CD14-positive monocyte (primary cell): ENCODE measurements at regions not wholly inside any gene's neighbourhood (a gene's known extent, or its start where the extent isn't known, plus 50 kb on each side); places are given as distances from the start of the nearest gene placed in this dataset.

Source experiments
- DNase-seq, 3 donors: peaks; one replicate each; pipeline ENCODE4 v3.0.0-alpha.2; 2011 to 2022
- H2AFZ ChIP-seq: 2 replicates; pipeline ENCODE4 v1.6.0; 2012; ENCODE audit warnings: mild to moderate bottlenecking, low read depth, low read length, inconsistent platforms; ENCODE audit not compliant: insufficient read depth, poor library complexity, severe bottlenecking
- H3K27ac ChIP-seq, 2 donors: 1 replicate in 1 of 2; 2 replicates in 1 of 2; pipeline ENCODE4 v1.5.1; 2012 to 2013; ENCODE audit warnings: low read length in 2 of 2, control low read depth in 1 of 2, inconsistent platforms in 1 of 2, low read depth in 1 of 2, mild to moderate bottlenecking in 1 of 2
- H3K27me3 ChIP-seq, 2 donors: one replicate each; pipeline versions ENCODE4 v1.6.0 to v1.6.1; 2011 to 2013; ENCODE audit warnings: low read length in 2 of 2; ENCODE audit not compliant: control insufficient read depth in 2 of 2, insufficient read depth in 2 of 2
- H3K36me3 ChIP-seq, 2 donors: replicated peaks in 1 of 2; 1 replicate in 1 of 2; 2 replicates in 1 of 2; pipeline versions ENCODE4 v1.5.1 to v1.6.1; 2012 to 2013; ENCODE audit warnings: low read length in 2 of 2, control low read depth in 1 of 2, inconsistent platforms in 1 of 2, mild to moderate bottlenecking in 1 of 2; ENCODE audit not compliant: insufficient read depth in 2 of 2, control insufficient read depth in 1 of 2
- H3K4me1 ChIP-seq, 2 donors: 1 replicate in 1 of 2; 2 replicates in 1 of 2; pipeline versions ENCODE4 v1.5.1 to v1.6.1; 2012 to 2013; ENCODE audit warnings: low read length in 2 of 2, control low read depth in 1 of 2, inconsistent platforms in 1 of 2, mild to moderate bottlenecking in 1 of 2, moderate library complexity in 1 of 2; ENCODE audit not compliant: insufficient read depth in 2 of 2, control insufficient read depth in 1 of 2
- H3K4me2 ChIP-seq: replicated peaks from 2 replicates; pipeline ENCODE3; 2012; ENCODE audit warnings: low read length, moderate library complexity, mild to moderate bottlenecking; ENCODE audit not compliant: poor library complexity, severe bottlenecking; ENCODE audit errors: extremely low read depth
- H3K4me3 ChIP-seq, 3 experiments: fragments of 200-600 bp in 1 of 3; sonication (generic) in 1 of 3; replicated peaks in 1 of 3; 1 replicate in 2 of 3; 2 replicates in 1 of 3; pipeline ENCODE4 v1.5.1; 2011 to 2013; ENCODE audit warnings: low read length in 3 of 3, mild to moderate bottlenecking in 3 of 3, control low read depth in 2 of 3, low read depth in 2 of 3, inconsistent platforms in 1 of 3, moderate library complexity in 1 of 3
- H3K79me2 ChIP-seq: 2 replicates; pipeline ENCODE4 v1.6.0; 2012; ENCODE audit warnings: mild to moderate bottlenecking, control low read depth, inconsistent platforms, low read length, moderate library complexity; ENCODE audit not compliant: insufficient read depth
- H3K9ac ChIP-seq: 2 replicates; pipeline ENCODE4 v1.6.0; 2017; ENCODE audit warnings: low read length, mild to moderate bottlenecking; ENCODE audit not compliant: insufficient read depth, poor library complexity, severe bottlenecking
- H3K9me3 ChIP-seq, 2 donors: replicated peaks in 1 of 2; 1 replicate in 1 of 2; 2 replicates in 1 of 2; pipeline versions ENCODE4 v1.5.1 to v1.6.1; 2012 to 2013; ENCODE audit warnings: low read length in 2 of 2, control low read depth in 1 of 2; ENCODE audit not compliant: control insufficient read depth in 1 of 2, insufficient read depth in 1 of 2
- H4K20me1 ChIP-seq: 2 replicates; pipeline ENCODE4 v1.6.0; 2012; ENCODE audit warnings: mild to moderate bottlenecking, low read length, control low read depth, moderate library complexity; ENCODE audit not compliant: insufficient read depth
- H3K27ac Mint-ChIP-seq, 7 donors: one replicate each; pipeline ENCODE4 v1.8.0; 2020; ENCODE audit warnings: mild to moderate bottlenecking in 7 of 7, mixed read lengths in 7 of 7, moderate library complexity in 6 of 7, inconsistent platforms in 2 of 7
- H3K27me3 Mint-ChIP-seq, 3 donors: one replicate each; pipeline ENCODE4 v1.8.0; 2021 to 2022; ENCODE audit warnings: low read depth in 3 of 3, mild to moderate bottlenecking in 3 of 3, mixed read lengths in 3 of 3, moderate library complexity in 3 of 3, inconsistent platforms in 1 of 3
- H3K36me3 Mint-ChIP-seq, 2 donors: one replicate each; pipeline ENCODE4 v1.8.0; 2020; ENCODE audit warnings: mixed read lengths in 2 of 2, inconsistent platforms in 1 of 2, mild to moderate bottlenecking in 1 of 2
- H3K4me1 Mint-ChIP-seq: one replicate; pipeline ENCODE4 v1.8.0; 2020; ENCODE audit warnings: mild to moderate bottlenecking, mixed read lengths
- H3K4me3 Mint-ChIP-seq, 2 donors: one replicate each; pipeline ENCODE4 v1.8.0; 2020; ENCODE audit warnings: mild to moderate bottlenecking in 2 of 2, mixed read lengths in 2 of 2, moderate library complexity in 1 of 2
- H3K9me3 Mint-ChIP-seq, 7 donors: one replicate each; pipeline ENCODE4 v1.8.0; 2020 to 2022; ENCODE audit warnings: mixed read lengths in 7 of 7, mild to moderate bottlenecking in 6 of 7, moderate library complexity in 6 of 7, inconsistent platforms in 2 of 7
- WGBS: methylation state at CpG from one replicate; pipeline ENCODE4 v1.1.5; 2013; ENCODE audit warnings: missing lambda C conversion rate; ENCODE audit not compliant: insufficient coverage; 5-methylcytosine and 5-hydroxymethylcytosine counted together
- intact Hi-C, 2 donors: fragments of 100-400 bp; cut with micrococcal nuclease; formaldehyde crosslinking; loops; one replicate each; pipeline versions ENCODE4 v1.15.0 to v1.15.1; 2023
- TF ChIP-seq, protein P1 (sequence below): fragments of 200-600 bp; IDR thresholded peaks from one replicate; pipeline ENCODE4 v1.8.0; 2022; ENCODE audit warnings: antibody characterized with exemption, mild to moderate bottlenecking

GRCh38 chr4:160826339-160826679 is 1337.5 kb downstream of the FSTL5 start:
- Histone ChIP-seq H2AFZ (no peak overlapping the region), H3K4me3 (no peak overlapping the region), H3K9me3 (no peaks in the 10 kb centered on the region), H3K4me1 (no peaks in the 10 kb centered on the region), H3K36me3 (no peaks in the 10 kb centered on the region), H3K9ac (no peak overlapping the region), H3K4me2 (no peak overlapping the region), H3K79me2 (no peaks in the 10 kb centered on the region), H3K27ac (no peak overlapping the region), H3K27me3 (no peaks in the 10 kb centered on the region), H4K20me1 (no peaks in the 10 kb centered on the region)
- Mint-ChIP-seq H3K36me3 (no peaks in the 10 kb centered on the region), H3K4me3 (no peak overlapping the region), H3K9me3 (peaks cover 0 to 6% (median 1%) of the 10 kb centered on the region in 7 donors), H3K27ac (no peak overlapping the region), H3K27me3 (no peaks in the 10 kb centered on the region), H3K4me1 (no peaks in the 10 kb centered on the region)
- intact Hi-C loops = no loop called here
- TF ChIP-seq, protein P1, sequence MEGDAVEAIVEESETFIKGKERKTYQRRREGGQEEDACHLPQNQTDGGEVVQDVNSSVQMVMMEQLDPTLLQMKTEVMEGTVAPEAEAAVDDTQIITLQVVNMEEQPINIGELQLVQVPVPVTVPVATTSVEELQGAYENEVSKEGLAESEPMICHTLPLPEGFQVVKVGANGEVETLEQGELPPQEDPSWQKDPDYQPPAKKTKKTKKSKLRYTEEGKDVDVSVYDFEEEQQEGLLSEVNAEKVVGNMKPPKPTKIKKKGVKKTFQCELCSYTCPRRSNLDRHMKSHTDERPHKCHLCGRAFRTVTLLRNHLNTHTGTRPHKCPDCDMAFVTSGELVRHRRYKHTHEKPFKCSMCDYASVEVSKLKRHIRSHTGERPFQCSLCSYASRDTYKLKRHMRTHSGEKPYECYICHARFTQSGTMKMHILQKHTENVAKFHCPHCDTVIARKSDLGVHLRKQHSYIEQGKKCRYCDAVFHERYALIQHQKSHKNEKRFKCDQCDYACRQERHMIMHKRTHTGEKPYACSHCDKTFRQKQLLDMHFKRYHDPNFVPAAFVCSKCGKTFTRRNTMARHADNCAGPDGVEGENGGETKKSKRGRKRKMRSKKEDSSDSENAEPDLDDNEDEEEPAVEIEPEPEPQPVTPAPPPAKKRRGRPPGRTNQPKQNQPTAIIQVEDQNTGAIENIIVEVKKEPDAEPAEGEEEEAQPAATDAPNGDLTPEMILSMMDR = no peak
- no peak for DNase-seq
- WGBS = 89% methylated on average over 7 of the region's 10 CpGs

DNA sequence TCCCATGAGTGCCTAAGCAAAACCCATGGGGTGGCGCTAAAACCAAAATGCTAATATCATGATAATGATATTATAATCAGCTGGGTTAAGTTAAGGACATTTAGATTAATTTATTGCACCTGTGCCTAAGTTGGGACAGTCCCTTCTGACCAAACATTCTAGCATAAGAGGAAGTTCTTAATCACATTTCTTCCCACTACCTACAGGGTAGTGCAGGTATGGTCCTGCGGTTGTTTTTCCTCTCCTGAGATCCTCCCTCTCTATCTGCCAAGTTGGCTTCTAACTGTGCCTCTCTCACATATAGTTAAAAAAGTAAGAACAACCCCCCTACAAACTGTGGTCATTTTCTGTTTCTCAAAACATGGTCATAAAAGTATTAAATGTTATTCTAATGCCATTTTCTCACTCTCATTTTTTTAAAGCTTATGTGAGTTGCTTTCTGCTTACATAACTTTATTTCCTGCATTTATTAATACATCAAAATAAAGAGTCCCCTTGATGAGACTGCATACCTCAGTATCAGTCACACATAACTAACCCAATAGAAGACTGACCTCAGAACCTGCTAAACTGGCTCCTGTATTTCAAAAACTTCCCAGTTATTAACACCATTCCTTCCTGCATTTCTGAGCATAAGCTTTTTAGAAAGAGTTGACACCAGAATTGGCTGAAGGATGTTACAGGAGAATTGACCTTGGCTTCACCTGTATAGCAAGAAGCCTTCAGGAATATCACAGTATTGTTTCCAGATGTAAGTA is 1332.5 kb downstream of the FSTL5 start:
- peaks cover 0 to 9% (median 0%) of the 10 kb centered on the region in 7 donors for H3K9me3 Mint-ChIP-seq
- no peaks in the 10 kb centered on the region for H3K4me1 Mint-ChIP-seq
- Histone ChIP-seq H3K79me2 (no peaks in the 10 kb centered on the region), H4K20me1 (no peaks in the 10 kb centered on the region), H3K4me3 (no peak overlapping the region), H3K9me3 (peaks cover 0 to 5% of the 10 kb centered on the region in 2 donors), H3K27me3 (no peaks in the 10 kb centered on the region), H3K4me1 (no peaks in the 10 kb centered on the region), H3K4me2 (no peak overlapping the region), H2AFZ (no peak overlapping the region), H3K27ac (no peak overlapping the region), H3K9ac (no peak overlapping the region), H3K36me3 (no peaks in the 10 kb centered on the region)
- TF ChIP-seq, protein P1 = no peak
- no peak overlapping the region for H3K27ac Mint-ChIP-seq
- H3K4me3 Mint-ChIP-seq = no peak overlapping the region
- H3K27me3 Mint-ChIP-seq = no peaks in the 10 kb centered on the region
- no CpG with 5 or more reads among the region's 2 CpGs for WGBS
- no peaks in the 10 kb centered on the region for H3K36me3 Mint-ChIP-seq
- intact Hi-C loops = no loop called here
- DNase-seq = no peak
